ENCODE measurements at regions not wholly inside any gene's neighbourhood (a gene's known extent, or its start where the extent isn't known, plus 50 kb on each side); places are given as distances from the start of the nearest gene placed in this dataset.

GRCh38 chr1:199109160-199109559 is 470.3 kb downstream of the PTPRC start:
- no peak for DNase-seq (ENCODE audit: low read depth)

DNA sequence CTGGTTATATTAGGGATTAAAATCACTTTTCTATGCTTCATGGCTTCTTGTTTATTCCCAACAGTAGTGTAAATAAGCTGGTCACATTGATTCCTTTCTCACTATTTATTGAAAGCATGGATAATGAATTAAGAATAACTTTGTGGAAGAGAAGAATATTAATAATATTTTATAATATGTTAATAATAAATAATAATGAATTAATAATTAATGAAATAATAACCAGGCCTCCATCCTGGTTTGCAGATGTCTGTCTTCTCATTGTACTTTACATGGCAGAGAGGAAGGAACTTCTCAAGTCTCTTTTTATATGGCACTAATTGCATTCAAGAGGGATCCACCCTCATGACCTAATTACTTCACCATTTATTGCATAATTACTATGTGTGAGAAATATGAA is 473.5 kb downstream of the PTPRC start:
- DNase-seq (ENCODE audit: low read depth) = no peak

DNA sequence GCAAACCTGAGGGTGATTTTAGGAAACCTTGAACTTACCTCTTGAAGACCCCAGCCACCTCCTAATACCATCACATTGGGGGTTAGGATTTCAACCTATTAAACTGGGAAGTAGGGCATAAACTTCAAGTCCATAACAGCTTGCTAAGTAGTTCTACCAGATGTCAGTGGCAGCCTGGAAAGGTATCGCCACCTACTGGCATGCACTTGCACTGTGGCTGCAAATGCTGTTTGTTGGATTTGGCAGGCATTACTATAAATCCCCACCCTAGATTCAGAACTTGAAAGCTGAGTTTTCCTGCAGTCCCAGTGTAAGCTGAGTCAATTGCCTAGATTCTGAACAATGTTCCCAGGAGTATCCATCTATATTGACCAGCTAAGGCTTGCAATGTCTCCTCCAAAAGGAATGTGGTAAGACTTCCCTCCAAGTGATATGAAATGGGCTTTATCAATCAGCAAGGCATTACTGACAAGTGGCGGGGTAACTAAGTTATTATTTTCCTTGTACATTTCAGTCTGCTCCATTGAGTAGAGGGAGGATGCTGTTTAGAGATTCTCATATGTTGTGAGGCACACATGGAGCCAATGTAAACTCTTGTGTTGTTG is 474.5 kb downstream of the PTPRC start:
- peak; percentile 22 for DNase-seq (ENCODE audit: low read depth)

- DNase-seq (ENCODE audit: low read depth) = no peak
Observed at GRCh38 chr1:199116488-199116887, 477.6 kb downstream of the PTPRC start.

- DNase-seq (ENCODE audit: low read depth) = no peak
Observed at GRCh38 chr1:199121047-199121446, 482.2 kb downstream of the PTPRC start.

- no peak for DNase-seq (ENCODE audit: low read depth)
Observed at GRCh38 chr1:199122085-199122484, 483.2 kb downstream of the PTPRC start.

DNA sequence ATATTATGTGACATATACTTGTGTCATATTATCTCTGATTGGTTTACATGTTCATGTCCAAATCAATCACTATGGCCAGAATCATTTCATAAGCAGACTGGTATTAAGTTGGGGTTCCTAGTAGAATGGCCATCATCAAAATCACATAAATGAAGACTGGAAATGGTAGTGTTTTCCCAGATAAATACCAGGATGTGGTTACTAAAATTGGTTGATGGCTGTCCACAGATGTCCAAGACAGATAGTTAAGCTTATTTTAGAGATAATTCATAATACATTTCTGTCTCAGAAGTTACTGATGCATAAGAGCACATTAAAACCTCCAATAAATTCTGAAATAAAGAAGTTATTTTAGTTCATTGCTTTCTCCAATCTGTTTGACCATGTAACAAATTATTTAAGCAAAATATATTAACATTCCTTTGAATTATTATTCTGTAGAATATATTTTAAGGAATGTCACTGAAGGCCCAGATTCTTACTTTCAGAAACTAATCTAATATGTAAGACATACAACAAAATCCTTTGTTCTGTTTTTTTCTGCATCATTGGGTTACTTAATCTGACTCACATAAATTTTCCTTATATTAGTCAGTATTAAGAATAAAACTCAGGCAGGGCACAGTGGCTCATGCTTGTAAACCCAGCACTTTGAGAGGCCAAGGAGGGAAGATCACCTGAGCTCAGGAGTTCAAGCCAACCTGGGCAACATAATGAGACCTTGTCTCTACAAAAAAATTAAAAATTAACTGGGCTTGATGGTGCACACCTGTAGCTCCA is 483.9 kb downstream of the PTPRC start:
- no peak for DNase-seq (ENCODE audit: low read depth)

GRCh38 chr1:199123615-199124014 is 484.8 kb downstream of the PTPRC start:
- DNase-seq (ENCODE audit: low read depth) = no peak

DNA sequence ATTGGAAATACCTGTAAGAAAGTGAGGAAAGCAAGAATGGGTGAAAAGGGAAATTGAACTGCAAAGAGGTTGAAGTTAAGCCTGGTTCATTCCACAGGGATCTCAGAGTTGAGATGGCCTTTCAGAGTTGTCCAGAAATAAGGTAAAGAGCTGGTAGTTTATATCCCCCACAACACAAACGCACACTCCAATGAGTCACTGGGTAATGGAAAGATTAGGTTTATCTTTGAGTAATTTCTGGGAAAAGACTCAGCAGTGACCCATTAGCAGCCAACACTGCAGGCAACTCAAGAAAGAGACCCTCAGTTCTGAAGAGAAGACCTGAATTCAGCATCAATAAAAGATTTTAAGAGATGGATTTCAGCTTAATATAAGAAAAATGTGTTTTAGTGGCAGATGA is 485.5 kb downstream of the PTPRC start:
- DNase-seq (ENCODE audit: low read depth) = no peak

DNA sequence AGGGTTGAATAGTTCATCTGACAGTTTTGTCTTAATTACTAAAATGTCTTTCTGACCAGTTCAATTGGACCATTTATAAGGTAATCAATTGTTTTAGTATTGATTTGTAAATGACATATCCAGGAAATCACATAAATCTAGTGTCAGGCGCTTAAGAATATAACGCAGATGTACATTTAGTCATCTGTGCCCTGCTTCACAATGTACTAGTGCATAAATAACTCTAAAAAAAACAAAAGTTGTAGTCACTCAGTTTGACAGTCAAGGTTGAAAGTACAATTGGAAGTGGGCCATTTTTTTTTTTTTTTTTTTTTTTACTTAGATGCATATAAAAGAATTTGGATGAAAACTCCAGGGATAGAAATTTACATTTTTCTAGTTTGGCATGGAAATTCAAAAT is 490.4 kb downstream of the PTPRC start:
- DNase-seq (ENCODE audit: low read depth) = no peak

- DNase-seq (ENCODE audit: low read depth) = no peak
Observed at GRCh38 chr1:199132006-199132405, 493.2 kb downstream of the PTPRC start.

DNA sequence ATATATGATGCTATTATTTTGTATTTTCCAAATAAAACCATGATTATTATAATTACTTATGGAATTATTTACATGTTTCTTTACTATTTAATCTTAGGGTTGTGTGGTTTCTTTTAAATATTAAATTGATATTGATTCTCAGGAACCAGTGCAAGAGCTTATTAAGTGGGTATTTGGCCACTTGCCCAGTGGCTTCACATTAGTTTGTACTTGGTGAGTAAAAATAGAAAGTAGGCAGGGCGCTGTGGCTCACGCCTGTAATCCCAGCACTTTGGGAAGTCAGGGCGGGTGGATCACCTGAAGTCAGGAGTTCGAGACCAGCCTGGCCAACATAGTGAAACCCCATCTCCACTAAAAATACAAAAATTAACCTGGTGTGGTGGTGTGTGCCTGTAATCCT is 497.1 kb downstream of the PTPRC start:
- no peak for DNase-seq (ENCODE audit: low read depth)

DNA sequence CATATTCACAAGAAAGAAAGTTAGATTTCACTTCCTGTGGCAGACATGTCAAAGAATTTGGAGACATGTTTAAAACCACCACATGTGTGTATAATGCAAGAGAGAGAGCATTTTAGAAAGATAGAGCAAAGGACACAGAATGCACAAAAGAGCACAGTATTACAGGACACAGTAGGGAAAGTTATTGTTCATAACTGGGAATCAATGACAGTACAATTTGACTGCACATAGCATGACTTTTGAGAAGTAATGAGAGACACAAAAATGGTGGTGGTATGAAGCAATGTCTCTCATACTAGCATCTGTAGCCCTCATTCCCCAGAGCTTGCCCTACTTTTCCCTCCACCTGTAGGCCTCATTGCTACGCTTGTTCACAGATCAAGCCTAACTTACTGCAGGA is 499.2 kb downstream of the PTPRC start:
- DNase-seq (ENCODE audit: low read depth) = no peak

GRCh38 chr1:199149591-199149990 is 510.8 kb downstream of the PTPRC start:
- no peak for DNase-seq (ENCODE audit: low read depth)

DNA sequence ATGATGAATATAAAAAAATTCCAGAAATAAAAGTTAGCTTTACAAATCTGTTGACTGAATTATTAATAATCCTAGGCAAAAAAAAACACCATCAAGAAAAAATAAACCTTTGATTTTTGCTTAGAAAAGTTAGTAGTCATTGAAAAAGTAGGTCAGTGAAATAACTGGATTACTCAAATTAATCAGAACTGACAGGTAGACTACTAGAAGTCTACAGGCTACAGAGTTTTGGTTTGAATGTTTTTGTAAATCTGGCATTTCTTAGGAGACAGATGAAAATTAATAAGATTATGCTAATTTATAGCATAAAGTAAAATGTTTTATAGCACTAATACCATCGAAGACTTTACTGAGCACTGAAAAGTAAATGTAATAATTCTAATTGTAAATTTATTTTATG is 511.9 kb downstream of the PTPRC start:
- no peak for DNase-seq (ENCODE audit: low read depth)

GRCh38 chr1:199151634-199152425 is 513.0 kb downstream of the PTPRC start:
- no peak for DNase-seq (ENCODE audit: low read depth)

DNA sequence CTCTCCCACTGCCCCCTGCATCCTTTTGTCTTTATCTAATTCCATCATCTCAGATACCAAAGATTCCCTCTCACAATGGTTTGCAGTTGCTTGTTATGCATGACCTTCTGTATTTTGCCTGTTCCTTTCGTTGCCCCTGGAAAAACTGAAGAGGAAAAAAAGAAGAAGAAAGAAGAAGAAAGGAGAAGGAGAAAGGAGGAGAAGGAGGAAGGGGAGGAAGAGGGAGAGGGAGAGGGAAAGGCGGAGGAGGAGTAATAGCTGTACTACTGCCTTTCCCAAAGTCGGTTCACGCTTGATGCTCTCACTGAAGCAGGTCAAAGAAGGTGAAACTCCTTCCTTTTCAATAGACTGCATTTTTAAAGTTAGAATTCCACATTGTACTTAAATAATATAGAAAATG is 513.8 kb downstream of the PTPRC start:
- DNase-seq (ENCODE audit: low read depth) = no peak

- no peak for DNase-seq (ENCODE audit: low read depth)
Observed at GRCh38 chr1:199155166-199156019, 516.6 kb downstream of the PTPRC start.

DNA sequence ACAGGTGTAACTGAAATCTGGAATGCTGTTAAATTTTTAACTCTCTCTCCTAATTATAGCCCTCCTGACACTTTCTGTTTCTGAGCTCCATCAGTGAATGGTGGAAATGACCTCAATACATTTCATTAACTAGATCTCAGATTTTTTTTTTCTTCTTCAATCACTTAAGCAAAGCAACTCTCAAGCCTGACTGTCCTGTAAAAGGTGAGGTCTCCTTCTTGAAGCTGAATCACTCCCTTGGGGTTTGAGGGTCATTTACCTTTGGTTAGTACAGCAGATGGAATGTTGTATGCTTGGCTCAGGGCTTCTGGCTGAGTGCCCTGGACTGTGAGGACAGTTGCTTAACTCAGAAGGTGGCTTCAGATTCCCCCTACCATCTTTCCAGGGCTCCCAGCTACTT is 518.7 kb downstream of the PTPRC start:
- no peak for DNase-seq (ENCODE audit: low read depth)

GRCh38 chr1:199160521-199161318 is 521.9 kb downstream of the PTPRC start:
- DNase-seq (ENCODE audit: low read depth) = no peak

GRCh38 chr1:199161319-199161680 is 522.5 kb downstream of the PTPRC start:
- no peak for DNase-seq (ENCODE audit: low read depth)

All from HS-27A (cell line).